ENCODE measurements at regions not wholly inside any gene's neighbourhood (a gene's known extent, or its start where the extent isn't known, plus 50 kb on each side); places are given as distances from the start of the nearest gene placed in this dataset.
"Not testable (repeated sequence)": the region's sequence is repeated elsewhere in the genome, so short reads cannot be mapped to it uniquely, and the experiment has no call there.

- intact Hi-C loops (cut with DNase I): no loop called here
- DNase-seq (ENCODE audit: missing footprints): no peak
- no peak for ATAC-seq
Observed at GRCh38 chr9:106069241-106069640, 374.9 kb downstream of the TMEM38B start.

- ATAC-seq (peak; percentile 49), DNase-seq (ENCODE audit: missing footprints) (no peak)
- intact Hi-C loops (cut with DNase I): no loop called here
Observed at GRCh38 chr9:106072421-106072820, 378.1 kb downstream of the TMEM38B start.

GRCh38 chr9:106074006-106074405 is 379.7 kb downstream of the TMEM38B start:
- intact Hi-C loops (cut with DNase I): no loop called here
- ATAC-seq: no peak

GRCh38 chr9:106075236-106075959 is 381.1 kb downstream of the TMEM38B start:
- intact Hi-C loops (cut with DNase I): no loop called here
- ATAC-seq: no peak
- no peak for DNase-seq (ENCODE audit: missing footprints)

More at GRCh38 chr9:106074006-106074405, 379.7 kb downstream of the TMEM38B start:
- no peak for DNase-seq (ENCODE audit: missing footprints)

- ATAC-seq (no peak), DNase-seq (ENCODE audit: missing footprints) (no peak)
- intact Hi-C loops (cut with DNase I): no loop called here
Observed at GRCh38 chr9:106075960-106076327, 381.6 kb downstream of the TMEM38B start.

- intact Hi-C loops (cut with DNase I): no loop called here
- DNase-seq (ENCODE audit: missing footprints) (no peak), ATAC-seq (no peak)
Observed at GRCh38 chr9:106076711-106077110, 382.4 kb downstream of the TMEM38B start.

GRCh38 chr9:106077731-106078130 is 383.4 kb downstream of the TMEM38B start:
- intact Hi-C loops (cut with DNase I): no loop called here

GRCh38 chr9:106082621-106083020 is 388.3 kb downstream of the TMEM38B start:
- no peak for ATAC-seq
- intact Hi-C loops (cut with DNase I): no loop called here
- no peak for DNase-seq (ENCODE audit: missing footprints)

More at GRCh38 chr9:106077731-106078130, 383.4 kb downstream of the TMEM38B start:
- DNase-seq (ENCODE audit: missing footprints) (no peak), ATAC-seq (no peak)

GRCh38 chr9:106084702-106085101 is 390.4 kb downstream of the TMEM38B start:
- ATAC-seq (no peak), DNase-seq (ENCODE audit: missing footprints) (no peak)
- intact Hi-C loops (cut with DNase I): no loop called here

GRCh38 chr9:106085479-106085878 is 391.1 kb downstream of the TMEM38B start:
- intact Hi-C loops (cut with DNase I): no loop called here
- ATAC-seq: no peak
- no peak for DNase-seq (ENCODE audit: missing footprints)

GRCh38 chr9:106092083-106092482 is 397.7 kb downstream of the TMEM38B start:
- ATAC-seq (no peak), DNase-seq (ENCODE audit: missing footprints) (no peak)
- intact Hi-C loops (cut with DNase I): no loop called here

- no peak for ATAC-seq
Observed at GRCh38 chr9:106102821-106103220, 408.5 kb downstream of the TMEM38B start.

GRCh38 chr9:106104887-106105286 is 410.5 kb downstream of the TMEM38B start:
- ATAC-seq: no peak
- intact Hi-C loops (cut with DNase I): no loop called here
- no peak for DNase-seq (ENCODE audit: missing footprints)

More at GRCh38 chr9:106102821-106103220, 408.5 kb downstream of the TMEM38B start:
- DNase-seq (ENCODE audit: missing footprints): no peak
- intact Hi-C loops (cut with DNase I): no loop called here

GRCh38 chr9:106106396-106106795 is 412.1 kb downstream of the TMEM38B start:
- intact Hi-C loops (cut with DNase I): no loop called here
- no peak for DNase-seq (ENCODE audit: missing footprints)
- ATAC-seq: no peak

GRCh38 chr9:106107716-106108115 is 413.4 kb downstream of the TMEM38B start:
- no peak for DNase-seq (ENCODE audit: missing footprints)
- intact Hi-C loops (cut with DNase I): no loop called here
- no peak for ATAC-seq

GRCh38 chr9:106109706-106110105 is 415.4 kb downstream of the TMEM38B start:
- intact Hi-C loops (cut with DNase I); ATAC-seq; DNase-seq (ENCODE audit: missing footprints): not testable (repeated sequence)

- intact Hi-C loops (cut with DNase I): no loop called here
- DNase-seq (ENCODE audit: missing footprints): no peak
- no peak for ATAC-seq
Observed at GRCh38 chr9:106110483-106110882, 416.1 kb downstream of the TMEM38B start.

- DNase-seq (ENCODE audit: missing footprints) (no peak), ATAC-seq (no peak)
- intact Hi-C loops (cut with DNase I): no loop called here
Observed at GRCh38 chr9:106111039-106111730, 416.8 kb downstream of the TMEM38B start.

- DNase-seq (ENCODE audit: missing footprints) (no peak), ATAC-seq (no peak)
- intact Hi-C loops (cut with DNase I): no loop called here
Observed at GRCh38 chr9:106112935-106113334, 418.6 kb downstream of the TMEM38B start.

- intact Hi-C loops (cut with DNase I): no loop called here
- ATAC-seq: no peak
- DNase-seq (ENCODE audit: missing footprints): no peak
Observed at GRCh38 chr9:106119176-106119575, 424.8 kb downstream of the TMEM38B start.

All from Right ventricle myocardium inferior (tissue), 1 donor.